CD4-positive, alpha-beta T cell treated with Interleukin-4 for 1 hour (primary cell): ENCODE measurements at regions not wholly inside any gene's neighbourhood (a gene's known extent, or its start where the extent isn't known, plus 50 kb on each side); places are given as distances from the start of the nearest gene placed in this dataset.
"Not testable (repeated sequence)": the region's sequence is repeated elsewhere in the genome, so short reads cannot be mapped to it uniquely, and the experiment has no call there.

ENCODE experiments used
- DNase-seq, 2 donors: peaks; one replicate each; pipeline ENCODE4 v3.0.0-alpha.2; 2020 to 2022

- DNase-seq: no peak
These were observed 157.8 kb upstream of the NUDT4 start for GRCh38 chr12:93219947-93220346.

GRCh38 chr12:93221841-93222240 lies 155.9 kb upstream of the NUDT4 start:
- no peak for DNase-seq

GRCh38 chr12:93223440-93224426 lies 154.0 kb upstream of the NUDT4 start:
- no peak for DNase-seq

- DNase-seq: no peak
These were observed 152.6 kb upstream of the NUDT4 start for GRCh38 chr12:93225094-93225493.

GRCh38 chr12:93226361-93226760 lies 151.4 kb upstream of the NUDT4 start:
- DNase-seq: no peak

GRCh38 chr12:93229494-93230325 lies 148.0 kb upstream of the NUDT4 start:
- no peak for DNase-seq

- DNase-seq: no peak
These were observed 147.4 kb upstream of the NUDT4 start for GRCh38 chr12:93230326-93230720.

GRCh38 chr12:93231938-93232337 lies 145.8 kb upstream of the NUDT4 start:
- no peak for DNase-seq

GRCh38 chr12:93234641-93235040 lies 143.1 kb upstream of the NUDT4 start:
- no peak for DNase-seq

GRCh38 chr12:93235881-93236280 lies 141.8 kb upstream of the NUDT4 start:
- DNase-seq: no peak

GRCh38 chr12:93237235-93237915 lies 140.3 kb upstream of the NUDT4 start:
- DNase-seq: no peak

- DNase-seq: not testable (repeated sequence)
These were observed 139.0 kb upstream of the NUDT4 start for GRCh38 chr12:93238512-93239262.

GRCh38 chr12:93239789-93240188 lies 137.9 kb upstream of the NUDT4 start:
- DNase-seq: not testable (repeated sequence)

- DNase-seq: no peak
These were observed 135.4 kb upstream of the NUDT4 start for GRCh38 chr12:93242154-93242972.

- DNase-seq: no peak
These were observed 134.4 kb upstream of the NUDT4 start for GRCh38 chr12:93243382-93243688.

- DNase-seq: peak; percentile 32 to 44
These were observed 133.8 kb upstream of the NUDT4 start for GRCh38 chr12:93243689-93244513.

GRCh38 chr12:93244514-93245077 lies 133.1 kb upstream of the NUDT4 start:
- DNase-seq: no peak

- DNase-seq: peak; percentile 19 to 35
These were observed 132.2 kb upstream of the NUDT4 start for GRCh38 chr12:93245543-93245942.

- DNase-seq: no peak
These were observed 130.3 kb upstream of the NUDT4 start for GRCh38 chr12:93247313-93247991.

- no peak for DNase-seq
These were observed 125.5 kb upstream of the NUDT4 start for GRCh38 chr12:93252221-93252620.
